GM12865 (cell line): ENCODE measurements at regions not wholly inside any gene's neighbourhood (a gene's known extent, or its start where the extent isn't known, plus 50 kb on each side); places are given as distances from the start of the nearest gene placed in this dataset.

Source experiments
- DNase-seq: peaks from one replicate; pipeline ENCODE4 v3.0.0; 2010; ENCODE audit warnings: low read depth
- H3K4me3 ChIP-seq: 2 replicates; pipeline ENCODE4 v1.5.1; 2011; ENCODE audit warnings: mild to moderate bottlenecking, low read depth, low read length, control low read depth
- TF ChIP-seq, protein P1 (sequence below): IDR thresholded peaks from 2 replicates; pipeline ENCODE4 v1.5.1; 2011; ENCODE audit warnings: low read length, control low read depth, low read depth, inconsistent platforms; ENCODE audit not compliant: insufficient read depth; ENCODE audit errors: missing control alignments

DNA sequence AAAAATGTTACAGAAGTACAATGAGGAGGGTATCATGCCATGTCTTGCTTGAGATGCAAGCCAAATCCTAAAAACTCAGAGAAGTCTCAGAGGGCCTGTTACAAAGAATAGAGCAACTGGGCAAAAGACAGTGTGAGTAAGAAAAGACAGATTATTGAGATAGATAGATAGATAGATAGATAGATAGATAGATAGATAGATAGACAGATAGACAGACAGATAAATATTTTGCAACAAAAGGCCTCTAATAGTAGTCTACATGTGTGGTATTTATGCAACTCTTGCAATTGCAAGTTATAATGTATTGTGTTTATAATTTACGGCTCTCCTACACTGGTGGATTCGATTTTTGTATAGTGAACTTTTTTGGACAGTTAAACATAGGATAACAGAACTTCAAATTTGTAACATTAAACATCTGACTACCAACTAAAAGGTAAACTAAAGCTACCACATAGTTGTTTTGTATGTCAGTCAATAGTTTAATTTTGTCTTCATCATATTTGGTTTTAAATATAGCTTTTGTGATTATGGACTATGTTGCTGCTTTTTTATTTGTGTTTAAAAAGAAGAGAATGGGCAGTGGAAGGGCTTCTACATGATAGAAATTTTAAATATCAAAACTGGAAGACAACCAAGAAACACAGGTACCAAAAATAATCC is 740.7 kb upstream of the LRRTM4 start:
- no peak for DNase-seq
- no peak overlapping the region for H3K4me3 ChIP-seq
- TF ChIP-seq, protein P1, sequence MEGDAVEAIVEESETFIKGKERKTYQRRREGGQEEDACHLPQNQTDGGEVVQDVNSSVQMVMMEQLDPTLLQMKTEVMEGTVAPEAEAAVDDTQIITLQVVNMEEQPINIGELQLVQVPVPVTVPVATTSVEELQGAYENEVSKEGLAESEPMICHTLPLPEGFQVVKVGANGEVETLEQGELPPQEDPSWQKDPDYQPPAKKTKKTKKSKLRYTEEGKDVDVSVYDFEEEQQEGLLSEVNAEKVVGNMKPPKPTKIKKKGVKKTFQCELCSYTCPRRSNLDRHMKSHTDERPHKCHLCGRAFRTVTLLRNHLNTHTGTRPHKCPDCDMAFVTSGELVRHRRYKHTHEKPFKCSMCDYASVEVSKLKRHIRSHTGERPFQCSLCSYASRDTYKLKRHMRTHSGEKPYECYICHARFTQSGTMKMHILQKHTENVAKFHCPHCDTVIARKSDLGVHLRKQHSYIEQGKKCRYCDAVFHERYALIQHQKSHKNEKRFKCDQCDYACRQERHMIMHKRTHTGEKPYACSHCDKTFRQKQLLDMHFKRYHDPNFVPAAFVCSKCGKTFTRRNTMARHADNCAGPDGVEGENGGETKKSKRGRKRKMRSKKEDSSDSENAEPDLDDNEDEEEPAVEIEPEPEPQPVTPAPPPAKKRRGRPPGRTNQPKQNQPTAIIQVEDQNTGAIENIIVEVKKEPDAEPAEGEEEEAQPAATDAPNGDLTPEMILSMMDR, result no peak

DNA sequence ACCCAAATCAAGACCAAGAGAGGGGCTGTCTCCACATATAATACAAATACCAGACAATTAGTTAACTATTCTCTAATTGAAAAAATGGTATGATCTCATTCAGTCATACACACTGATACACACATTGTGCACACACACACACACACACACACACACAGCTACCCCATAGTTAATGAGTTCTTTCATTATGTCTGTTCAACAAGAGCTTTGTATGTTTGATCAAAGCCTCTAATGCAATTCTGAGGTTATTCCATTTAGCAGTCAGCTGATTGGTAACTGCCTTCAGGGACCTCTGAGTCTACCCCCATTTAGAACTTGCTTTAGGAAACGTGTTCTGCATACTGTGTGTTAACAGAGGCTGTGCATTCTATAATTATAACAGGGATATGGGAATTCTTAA is 741.4 kb upstream of the LRRTM4 start:
- TF ChIP-seq, protein P1, result no peak
- DNase-seq, result no peak

DNA sequence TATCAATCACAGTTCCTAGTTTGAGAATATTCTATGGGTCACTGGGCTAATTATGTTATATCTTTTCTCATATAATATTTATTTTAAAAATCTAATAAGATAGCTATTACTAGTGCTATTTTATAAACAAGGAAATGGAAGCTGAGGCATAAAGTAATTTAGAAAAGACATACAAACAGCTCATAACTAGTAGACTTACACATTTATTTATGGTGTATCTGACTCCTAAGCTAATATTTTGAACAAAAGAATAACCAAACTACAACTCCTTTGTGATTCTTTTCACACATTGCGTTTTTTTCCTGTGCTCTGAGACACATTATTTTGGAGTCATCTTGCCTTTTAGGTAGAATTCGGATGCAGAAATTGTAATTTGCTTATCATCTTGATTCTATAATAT is 742.0 kb upstream of the LRRTM4 start:
- no peak for DNase-seq
- TF ChIP-seq, protein P1, result no peak
- no peak overlapping the region for H3K4me3 ChIP-seq

More for the DNA sequence above, 741.4 kb upstream of the LRRTM4 start:
- H3K4me3 ChIP-seq, result no peak overlapping the region

DNA sequence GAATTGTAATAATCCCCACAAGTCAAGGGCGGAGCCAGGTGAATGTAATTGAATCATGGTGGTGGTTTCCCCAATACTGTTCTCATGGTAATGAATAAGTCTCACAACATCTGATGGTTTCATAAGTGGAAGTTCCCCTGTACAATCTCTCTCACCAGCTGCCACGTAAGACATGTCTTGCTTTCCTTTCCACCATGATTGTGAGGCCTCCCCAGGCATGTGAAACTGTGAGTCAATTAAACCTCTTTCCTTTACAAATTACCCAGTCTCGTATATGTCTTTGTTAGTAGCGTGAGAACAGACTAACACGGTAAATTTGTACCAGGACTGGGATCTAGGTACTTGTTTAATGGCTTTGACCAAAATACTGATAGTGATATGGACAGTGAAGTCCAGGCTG is 744.3 kb upstream of the REG3G start:
- peak; percentile 21 for DNase-seq
- TF ChIP-seq, protein P1, result no peak
- no peak overlapping the region for H3K4me3 ChIP-seq

DNA sequence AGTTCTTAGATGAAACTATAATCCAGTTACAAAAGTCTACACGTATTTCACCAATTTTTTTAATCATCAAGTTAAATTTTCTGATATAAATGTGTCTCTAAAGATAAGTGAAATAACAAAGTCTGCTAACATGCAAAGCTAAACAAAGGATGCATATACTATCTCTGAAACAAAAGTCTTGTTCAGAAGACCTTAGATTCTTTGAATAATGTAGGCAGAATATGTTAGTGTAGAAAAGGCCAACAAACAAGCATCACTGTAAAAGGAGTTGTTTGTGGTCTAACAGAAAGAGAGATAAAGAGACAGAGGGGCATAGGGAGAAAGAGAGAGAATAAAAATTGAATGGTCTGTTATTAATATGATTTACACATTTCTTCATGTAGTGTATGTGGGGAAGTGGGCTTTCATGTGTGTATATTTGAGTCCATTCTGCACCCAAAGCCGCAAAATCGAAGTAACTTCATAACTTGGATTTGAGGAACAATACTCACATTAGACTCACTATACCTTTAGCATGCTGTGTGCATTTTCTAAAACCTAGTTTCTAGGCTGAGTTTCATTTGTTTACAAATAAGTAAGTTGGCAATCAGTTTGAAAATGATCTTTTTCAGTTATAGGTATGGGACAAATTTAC is 734.8 kb upstream of the REG3G start:
- no peak overlapping the region for H3K4me3 ChIP-seq
- TF ChIP-seq, protein P1, result no peak
- no peak for DNase-seq

DNA sequence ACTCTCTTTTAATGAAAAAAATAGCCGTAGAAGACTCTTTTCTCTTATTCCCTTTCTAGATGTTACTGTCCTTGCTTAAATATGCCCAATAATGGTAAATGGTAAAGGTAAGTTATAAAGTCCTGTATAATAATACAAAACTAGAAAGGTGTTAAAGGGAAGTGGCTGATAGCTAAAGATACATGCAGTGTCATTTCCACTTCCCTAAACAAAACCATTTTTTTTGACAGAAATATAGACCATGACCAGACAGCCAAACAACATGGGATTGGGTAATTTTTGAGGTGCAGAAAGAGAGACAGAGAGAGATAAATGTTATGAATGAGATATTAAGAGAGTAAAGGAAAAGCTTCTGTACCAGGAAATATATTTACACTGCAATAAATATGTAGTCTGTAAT is 731.7 kb upstream of the REG3G start:
- no peak for DNase-seq
- no peak overlapping the region for H3K4me3 ChIP-seq
- TF ChIP-seq, protein P1, result no peak
